HUES64 (cell line): ENCODE measurements at regions not wholly inside any gene's neighbourhood (a gene's known extent, or its start where the extent isn't known, plus 50 kb on each side); places are given as distances from the start of the nearest gene placed in this dataset.

Source experiments
- H3K27ac ChIP-seq: 2 replicates; pipeline ENCODE4 v1.7.0; 2013; ENCODE audit warnings: low read depth, low read length, inconsistent platforms
- H3K27me3 ChIP-seq: 2 replicates; pipeline ENCODE4 v1.6.1; 2013; ENCODE audit warnings: mild to moderate bottlenecking, low read length; ENCODE audit not compliant: insufficient read depth
- H3K36me3 ChIP-seq: 2 replicates; pipeline ENCODE4 v1.6.1; 2013; ENCODE audit warnings: mild to moderate bottlenecking, low read length; ENCODE audit not compliant: insufficient read depth
- H3K4me1 ChIP-seq: 2 replicates; pipeline ENCODE4 v1.6.1; 2013; ENCODE audit warnings: mild to moderate bottlenecking, low read length, moderate library complexity; ENCODE audit not compliant: insufficient read depth
- H3K4me3 ChIP-seq: 2 replicates; pipeline ENCODE4 v1.5.1; 2013; ENCODE audit warnings: mild to moderate bottlenecking, low read length, moderate library complexity
- H3K9ac ChIP-seq: 2 replicates; pipeline ENCODE4 v1.6.1; 2013; ENCODE audit warnings: mild to moderate bottlenecking, low read depth, low read length
- H3K9me3 ChIP-seq: 2 replicates; pipeline ENCODE4 v1.6.1; 2013; ENCODE audit warnings: low read depth, low read length; ENCODE audit not compliant: insufficient read depth
- WGBS: fragments of 150-250, 120-280 bp; methylation state at CpG from one replicate; pipeline ENCODE4 v1.1.7; 2013; ENCODE audit warnings: missing lambda C conversion rate; 5-methylcytosine and 5-hydroxymethylcytosine counted together

- H3K9me3 ChIP-seq, result no peaks in the 10 kb centered on the region
- H3K27me3 ChIP-seq, result no peaks in the 10 kb centered on the region
- no CpG with 5 or more reads among the region's 2 CpGs for WGBS
- H3K36me3 ChIP-seq, result no peaks in the 10 kb centered on the region
- no peak overlapping the region for H3K4me3 ChIP-seq
- no peaks in the 10 kb centered on the region for H3K4me1 ChIP-seq
- H3K9ac ChIP-seq, result no peak overlapping the region
- no peak overlapping the region for H3K27ac ChIP-seq
Measured at GRCh38 chr6:67361264-67361663, 1273.8 kb upstream of the ADGRB3 start.

GRCh38 chr6:67358241-67358640 lies 1276.8 kb upstream of the ADGRB3 start:
- no peak overlapping the region for H3K4me3 ChIP-seq
- H3K9ac ChIP-seq, result no peak overlapping the region
- WGBS, result over 99% methylated on average over 3 of the region's 3 CpGs
- no peaks in the 10 kb centered on the region for H3K36me3 ChIP-seq
- H3K27ac ChIP-seq, result no peak overlapping the region
- H3K27me3 ChIP-seq, result no peaks in the 10 kb centered on the region
- H3K4me1 ChIP-seq, result no peaks in the 10 kb centered on the region
- H3K9me3 ChIP-seq, result no peaks in the 10 kb centered on the region

- no peak overlapping the region for H3K27ac ChIP-seq
- H3K9me3 ChIP-seq, result no peaks in the 10 kb centered on the region
- no peak overlapping the region for H3K9ac ChIP-seq
- no peaks in the 10 kb centered on the region for H3K36me3 ChIP-seq
- no peaks in the 10 kb centered on the region for H3K27me3 ChIP-seq
- no peaks in the 10 kb centered on the region for H3K4me1 ChIP-seq
- 60% methylated on average over 3 of the region's 3 CpGs for WGBS
- no peak overlapping the region for H3K4me3 ChIP-seq
Measured at GRCh38 chr6:67353861-67354260, 1281.2 kb upstream of the ADGRB3 start.

- H3K4me1 ChIP-seq, result no peaks in the 10 kb centered on the region
- WGBS, result 87% methylated on average over 10 of the region's 10 CpGs
Measured at GRCh38 chr6:67352717-67353116, 1282.4 kb upstream of the ADGRB3 start.

GRCh38 chr6:67350729-67351128 lies 1284.4 kb upstream of the ADGRB3 start:
- no peak overlapping the region for H3K9ac ChIP-seq
- H3K27me3 ChIP-seq, result no peaks in the 10 kb centered on the region
- H3K4me1 ChIP-seq, result no peaks in the 10 kb centered on the region
- no peaks in the 10 kb centered on the region for H3K36me3 ChIP-seq
- H3K4me3 ChIP-seq, result no peak overlapping the region
- no peak overlapping the region for H3K27ac ChIP-seq
- WGBS, result 88% methylated on average over 3 of the region's 4 CpGs
- no peaks in the 10 kb centered on the region; the same call in 1 of the 2 replicates for H3K9me3 ChIP-seq

More at GRCh38 chr6:67352717-67353116, 1282.4 kb upstream of the ADGRB3 start:
- Histone ChIP-seq H3K9ac (no peak overlapping the region), H3K9me3 (no peaks in the 10 kb centered on the region), H3K4me3 (no peak overlapping the region), H3K27ac (no peak overlapping the region), H3K36me3 (no peaks in the 10 kb centered on the region), H3K27me3 (no peaks in the 10 kb centered on the region)

- Histone ChIP-seq H3K9ac (no peak overlapping the region), H3K9me3 (no peaks in the 10 kb centered on the region; the same call in 1 of the 2 replicates), H3K27ac (no peak overlapping the region), H3K4me3 (no peak overlapping the region), H3K4me1 (no peaks in the 10 kb centered on the region), H3K27me3 (no peaks in the 10 kb centered on the region), H3K36me3 (no peaks in the 10 kb centered on the region)
- 95% methylated on average over 7 of the region's 7 CpGs for WGBS
Measured at GRCh38 chr6:67345946-67346345, 1289.1 kb upstream of the ADGRB3 start.

- 85% methylated on average over 3 of the region's 3 CpGs for WGBS
- Histone ChIP-seq H3K27me3 (no peaks in the 10 kb centered on the region), H3K27ac (no peak overlapping the region), H3K9me3 (no peaks in the 10 kb centered on the region), H3K9ac (no peak overlapping the region), H3K4me1 (no peaks in the 10 kb centered on the region), H3K36me3 (no peaks in the 10 kb centered on the region), H3K4me3 (no peak overlapping the region)
Measured at GRCh38 chr6:67336014-67336413, 1299.1 kb upstream of the ADGRB3 start.

- H3K9ac ChIP-seq, result no peak overlapping the region
- no peaks in the 10 kb centered on the region for H3K4me1 ChIP-seq
- no peak overlapping the region for H3K4me3 ChIP-seq
- no peaks in the 10 kb centered on the region for H3K27me3 ChIP-seq
- no peak overlapping the region for H3K27ac ChIP-seq
- no peaks in the 10 kb centered on the region for H3K36me3 ChIP-seq
- H3K9me3 ChIP-seq, result no peaks in the 10 kb centered on the region
Measured at GRCh38 chr6:67331304-67331703, 1303.8 kb upstream of the ADGRB3 start.

- no peak overlapping the region for H3K9ac ChIP-seq
- no peaks in the 10 kb centered on the region for H3K9me3 ChIP-seq
- no CpG with 5 or more reads among the region's 2 CpGs for WGBS
- H3K36me3 ChIP-seq, result no peaks in the 10 kb centered on the region
- no peaks in the 10 kb centered on the region for H3K4me1 ChIP-seq
- no peaks in the 10 kb centered on the region for H3K27me3 ChIP-seq
- H3K4me3 ChIP-seq, result no peak overlapping the region
- H3K27ac ChIP-seq, result no peak overlapping the region
Measured at GRCh38 chr6:67328269-67328668, 1306.8 kb upstream of the ADGRB3 start.

- no peak overlapping the region for H3K9ac ChIP-seq
- H3K9me3 ChIP-seq, result no peaks in the 10 kb centered on the region
- H3K27ac ChIP-seq, result no peak overlapping the region
- no peak overlapping the region for H3K4me3 ChIP-seq
- WGBS, result 91% methylated on average over 12 of the region's 12 CpGs
- H3K27me3 ChIP-seq, result no peaks in the 10 kb centered on the region
- H3K36me3 ChIP-seq, result no peaks in the 10 kb centered on the region
- H3K4me1 ChIP-seq, result no peaks in the 10 kb centered on the region
Measured at GRCh38 chr6:67300430-67301040, 1334.5 kb upstream of the ADGRB3 start.

- Histone ChIP-seq H3K9me3 (no peaks in the 10 kb centered on the region), H3K36me3 (no peaks in the 10 kb centered on the region), H3K4me1 (no peaks in the 10 kb centered on the region), H3K9ac (no peak overlapping the region), H3K4me3 (no peak overlapping the region), H3K27me3 (no peaks in the 10 kb centered on the region), H3K27ac (no peak overlapping the region)
- WGBS, result 98% methylated on average over 2 of the region's 2 CpGs
Measured at GRCh38 chr6:67292169-67292568, 1342.9 kb upstream of the ADGRB3 start.

- no peaks in the 10 kb centered on the region for H3K9me3 ChIP-seq
- H3K36me3 ChIP-seq, result no peaks in the 10 kb centered on the region
- H3K4me1 ChIP-seq, result no peaks in the 10 kb centered on the region
- H3K27me3 ChIP-seq, result no peaks in the 10 kb centered on the region
- H3K4me3 ChIP-seq, result no peak overlapping the region
- H3K27ac ChIP-seq, result no peak overlapping the region
- H3K9ac ChIP-seq, result no peak overlapping the region
Measured at GRCh38 chr6:67287566-67287965, 1347.5 kb upstream of the ADGRB3 start.
